Peyer's patch (tissue), 4 donors: ENCODE measurements at regions not wholly inside any gene's neighbourhood (a gene's known extent, or its start where the extent isn't known, plus 50 kb on each side); places are given as distances from the start of the nearest gene placed in this dataset.

Source experiments
- POLR2A ChIP-seq, 2 donors: fragments of 450-650 bp; IDR thresholded peaks; one replicate each; pipeline ENCODE4 v1.5.1; 2017; ENCODE audit warnings: antibody characterized with exemption in 2 of 2, mild to moderate bottlenecking in 2 of 2, moderate library complexity in 2 of 2
- TF ChIP-seq, protein P1 (sequence below), 6 experiments: fragments of 450-650 bp in 4 of 6; fragments of 200-600 bp in 2 of 6; sonication (generic) in 1 of 6; IDR thresholded peaks; one replicate each; pipeline ENCODE4 v1.5.1; 2017 to 2019; ENCODE audit warnings: antibody characterized with exemption in 6 of 6, mild to moderate bottlenecking in 3 of 6, moderate library complexity in 1 of 6

DNA sequence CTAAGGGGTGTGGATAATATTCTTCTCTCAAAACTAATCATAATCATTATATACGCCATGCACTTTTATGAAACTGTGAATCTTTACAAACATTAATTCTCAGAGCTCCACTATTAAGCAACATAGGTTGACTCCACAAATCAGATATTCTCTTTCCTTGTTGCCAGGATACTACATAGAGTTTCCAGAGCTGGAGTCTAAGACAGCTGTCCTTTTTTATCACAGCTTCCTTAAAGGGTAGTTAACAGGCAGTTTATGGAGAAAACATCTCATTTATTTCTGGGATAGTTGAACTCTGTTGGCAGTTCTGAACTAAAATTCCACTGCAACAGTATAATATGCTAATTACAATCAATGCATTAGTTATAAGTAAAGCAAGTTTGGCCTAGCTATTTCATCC, 152.1 kb upstream of the PPP1R2C start:
- TF ChIP-seq, protein P1, sequence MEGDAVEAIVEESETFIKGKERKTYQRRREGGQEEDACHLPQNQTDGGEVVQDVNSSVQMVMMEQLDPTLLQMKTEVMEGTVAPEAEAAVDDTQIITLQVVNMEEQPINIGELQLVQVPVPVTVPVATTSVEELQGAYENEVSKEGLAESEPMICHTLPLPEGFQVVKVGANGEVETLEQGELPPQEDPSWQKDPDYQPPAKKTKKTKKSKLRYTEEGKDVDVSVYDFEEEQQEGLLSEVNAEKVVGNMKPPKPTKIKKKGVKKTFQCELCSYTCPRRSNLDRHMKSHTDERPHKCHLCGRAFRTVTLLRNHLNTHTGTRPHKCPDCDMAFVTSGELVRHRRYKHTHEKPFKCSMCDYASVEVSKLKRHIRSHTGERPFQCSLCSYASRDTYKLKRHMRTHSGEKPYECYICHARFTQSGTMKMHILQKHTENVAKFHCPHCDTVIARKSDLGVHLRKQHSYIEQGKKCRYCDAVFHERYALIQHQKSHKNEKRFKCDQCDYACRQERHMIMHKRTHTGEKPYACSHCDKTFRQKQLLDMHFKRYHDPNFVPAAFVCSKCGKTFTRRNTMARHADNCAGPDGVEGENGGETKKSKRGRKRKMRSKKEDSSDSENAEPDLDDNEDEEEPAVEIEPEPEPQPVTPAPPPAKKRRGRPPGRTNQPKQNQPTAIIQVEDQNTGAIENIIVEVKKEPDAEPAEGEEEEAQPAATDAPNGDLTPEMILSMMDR (IDR thresholded peaks at IDR 0.05) = no peak
- no peak for TF ChIP-seq POLR2A (IDR thresholded peaks at IDR 0.05)
